Stimulated activated CD4-positive, alpha-beta T cell treated with anti-CD3 and anti-CD28 coated beads, Interleukin-2, amount 100 ng/mL, for 4 hours (primary cell): ENCODE measurements at regions not wholly inside any gene's neighbourhood (a gene's known extent, or its start where the extent isn't known, plus 50 kb on each side); places are given as distances from the start of the nearest gene placed in this dataset.

Experiments
- DNase-seq: peaks from one replicate; pipeline ENCODE4 v3.0.0-alpha.2; 2020; ENCODE audit warnings: low read depth

DNA sequence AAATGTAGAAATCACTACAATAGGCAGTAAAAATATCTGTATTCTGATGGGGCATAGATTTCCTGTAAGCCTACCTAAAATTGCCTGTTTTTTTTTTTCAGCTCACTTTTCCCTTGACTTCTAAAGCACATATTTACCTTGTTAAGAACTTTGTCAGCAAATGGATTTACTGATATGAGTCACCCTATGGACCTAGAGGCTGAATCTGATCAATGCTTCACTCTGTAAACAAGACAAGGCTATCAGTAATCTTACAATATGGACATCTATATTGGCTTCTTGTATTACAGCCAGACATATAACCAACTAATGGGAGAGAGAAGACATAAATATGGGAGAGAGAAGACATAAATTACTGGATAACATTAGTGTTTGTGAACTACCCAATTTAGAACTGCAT is 792.7 kb upstream of the CHD1 start:
- DNase-seq = no peak

- no peak for DNase-seq
Measured at GRCh38 chr5:99715921-99716320, 787.1 kb upstream of the CHD1 start.

- no peak for DNase-seq
Measured at GRCh38 chr5:99706160-99706559, 777.4 kb upstream of the CHD1 start.

DNA sequence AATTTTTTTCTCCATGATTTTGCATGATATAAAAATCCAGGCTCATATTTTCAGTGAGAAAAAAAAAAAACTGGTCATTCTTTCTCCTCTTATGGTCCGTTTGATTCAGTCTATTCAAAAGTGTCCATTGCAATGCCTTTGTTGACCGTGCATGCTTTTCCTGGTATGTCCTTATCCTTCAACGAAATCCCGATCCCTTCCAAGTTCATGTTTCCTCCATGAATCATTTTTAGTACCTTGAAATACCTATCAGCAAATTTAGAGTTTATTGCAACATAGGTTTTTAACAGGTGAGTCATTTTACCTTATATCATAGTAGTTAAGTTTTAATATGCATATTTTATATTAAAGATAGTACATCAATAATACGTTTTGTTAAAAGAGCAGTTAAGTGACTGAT is 773.8 kb upstream of the CHD1 start:
- no peak for DNase-seq

DNA sequence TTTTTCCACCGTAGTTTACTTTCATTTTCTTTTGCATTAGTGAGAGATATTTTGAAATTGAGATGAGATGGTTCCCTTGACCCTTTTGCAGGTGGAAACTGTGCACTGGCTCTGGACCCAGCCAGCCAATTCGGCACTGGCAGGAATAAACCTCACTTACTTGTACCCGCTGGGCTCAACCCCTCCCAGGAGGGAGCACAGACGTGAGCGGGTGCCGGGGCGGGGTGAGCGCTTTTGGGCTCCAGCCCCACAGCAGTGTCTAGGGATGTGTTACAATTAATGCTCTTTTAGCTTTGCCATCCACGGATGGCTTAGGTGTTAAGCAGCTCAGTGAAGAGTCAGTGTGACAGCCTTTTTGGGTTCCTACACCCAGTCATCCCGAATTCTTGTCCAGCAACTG is 766.1 kb upstream of the CHD1 start:
- no peak for DNase-seq

DNA sequence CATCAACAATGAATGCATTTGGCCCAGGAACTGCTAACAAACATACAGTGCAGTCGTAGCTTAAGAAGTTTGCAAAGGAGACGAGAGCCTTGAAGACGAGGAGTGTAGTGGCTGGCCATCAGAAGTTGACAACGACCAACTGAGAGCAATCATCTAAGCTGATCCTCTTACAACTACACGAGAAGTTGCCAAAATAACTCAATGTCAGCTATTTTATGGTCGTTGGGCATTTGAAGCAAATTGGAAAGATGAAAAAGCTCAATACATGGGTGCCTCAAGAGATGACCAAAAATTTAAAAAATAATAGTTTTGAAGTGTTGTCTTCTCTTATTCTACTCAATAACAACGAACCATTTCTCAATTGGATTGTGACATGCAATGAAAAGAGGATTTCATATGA is 757.7 kb upstream of the CHD1 start:
- no peak for DNase-seq

DNA sequence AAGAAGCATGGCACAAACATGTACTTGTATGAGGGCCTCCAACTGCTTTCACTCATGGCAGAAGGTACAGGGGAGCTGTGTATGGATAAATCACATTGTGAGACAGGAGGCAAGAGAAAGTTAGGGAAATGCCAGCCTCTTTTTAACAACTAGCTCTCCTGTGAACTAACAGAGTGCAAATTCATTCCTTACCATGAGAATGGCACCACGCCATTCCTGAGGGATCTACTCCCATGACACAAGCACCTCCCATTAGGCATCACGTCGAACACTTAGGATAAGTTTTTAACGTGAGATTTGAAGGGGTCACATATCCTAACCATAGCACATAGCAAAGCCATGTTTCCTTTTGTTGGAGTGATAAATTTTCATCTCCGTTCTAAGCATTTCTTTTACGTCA is 747.2 kb upstream of the CHD1 start:
- no peak for DNase-seq

DNA sequence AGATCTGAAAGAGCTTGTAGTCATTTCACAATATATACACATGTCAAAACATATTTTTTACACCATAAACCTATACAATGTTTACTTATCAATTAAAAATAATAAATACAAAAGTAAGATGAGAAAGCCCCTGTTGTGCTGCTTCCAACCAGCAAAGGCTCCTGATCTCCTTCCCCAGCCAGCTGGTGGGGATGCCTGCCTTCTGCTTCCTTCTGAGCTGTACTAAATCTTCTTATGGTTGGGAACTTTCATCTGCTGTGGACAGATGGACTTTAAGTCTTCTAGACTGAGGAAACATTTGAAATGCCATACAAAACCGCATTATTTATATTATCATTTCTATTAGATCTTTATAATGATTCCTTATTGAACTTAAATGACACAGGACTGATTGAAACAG is 745.3 kb upstream of the CHD1 start:
- no peak for DNase-seq

DNA sequence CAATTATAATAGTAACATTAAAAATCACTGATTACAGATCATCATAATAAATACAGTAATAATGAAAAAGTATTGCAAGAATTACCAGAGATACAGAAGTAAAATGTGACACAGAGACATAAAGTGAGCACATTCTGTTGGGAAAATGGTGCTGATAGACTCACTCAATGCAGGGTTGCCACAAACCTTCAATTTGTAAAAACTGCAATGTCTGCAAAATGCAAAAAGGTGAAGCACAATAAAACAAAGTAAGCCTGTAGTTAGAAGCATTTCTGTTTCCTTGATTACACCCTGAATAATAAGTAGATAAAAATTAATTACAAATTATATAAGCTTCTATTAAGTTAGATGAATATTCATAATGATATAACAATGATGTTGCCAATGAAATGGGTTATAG is 736.2 kb upstream of the CHD1 start:
- DNase-seq = no peak

DNA sequence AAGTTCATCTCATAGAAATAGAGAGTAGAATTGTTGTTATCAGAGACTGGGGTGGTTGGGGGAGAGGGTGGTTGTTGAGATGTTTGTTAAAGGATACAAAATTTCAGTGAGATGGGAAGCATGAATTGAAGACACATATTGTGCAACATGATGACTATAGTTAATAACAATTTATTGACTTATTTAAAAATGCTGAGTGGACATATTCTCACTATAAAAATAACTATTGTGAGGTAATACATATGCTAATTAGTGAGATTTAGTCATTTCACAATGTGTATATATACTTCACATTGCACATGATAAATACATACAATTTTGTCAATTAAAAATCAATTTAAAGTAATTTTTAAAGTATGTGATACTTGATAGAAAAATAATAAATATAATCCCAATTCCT is 722.5 kb upstream of the CHD1 start:
- no peak for DNase-seq

GRCh38 chr5:99646011-99646647 is 717.3 kb upstream of the CHD1 start:
- no peak for DNase-seq

- no peak for DNase-seq
Measured at GRCh38 chr5:99644822-99645221, 716.0 kb upstream of the CHD1 start.

GRCh38 chr5:99640646-99641045 is 711.8 kb upstream of the CHD1 start:
- DNase-seq = no peak

- DNase-seq = no peak
Measured at GRCh38 chr5:99639905-99640304, 711.1 kb upstream of the CHD1 start.

- DNase-seq = no peak
Measured at GRCh38 chr5:99636663-99637062, 707.9 kb upstream of the CHD1 start.

DNA sequence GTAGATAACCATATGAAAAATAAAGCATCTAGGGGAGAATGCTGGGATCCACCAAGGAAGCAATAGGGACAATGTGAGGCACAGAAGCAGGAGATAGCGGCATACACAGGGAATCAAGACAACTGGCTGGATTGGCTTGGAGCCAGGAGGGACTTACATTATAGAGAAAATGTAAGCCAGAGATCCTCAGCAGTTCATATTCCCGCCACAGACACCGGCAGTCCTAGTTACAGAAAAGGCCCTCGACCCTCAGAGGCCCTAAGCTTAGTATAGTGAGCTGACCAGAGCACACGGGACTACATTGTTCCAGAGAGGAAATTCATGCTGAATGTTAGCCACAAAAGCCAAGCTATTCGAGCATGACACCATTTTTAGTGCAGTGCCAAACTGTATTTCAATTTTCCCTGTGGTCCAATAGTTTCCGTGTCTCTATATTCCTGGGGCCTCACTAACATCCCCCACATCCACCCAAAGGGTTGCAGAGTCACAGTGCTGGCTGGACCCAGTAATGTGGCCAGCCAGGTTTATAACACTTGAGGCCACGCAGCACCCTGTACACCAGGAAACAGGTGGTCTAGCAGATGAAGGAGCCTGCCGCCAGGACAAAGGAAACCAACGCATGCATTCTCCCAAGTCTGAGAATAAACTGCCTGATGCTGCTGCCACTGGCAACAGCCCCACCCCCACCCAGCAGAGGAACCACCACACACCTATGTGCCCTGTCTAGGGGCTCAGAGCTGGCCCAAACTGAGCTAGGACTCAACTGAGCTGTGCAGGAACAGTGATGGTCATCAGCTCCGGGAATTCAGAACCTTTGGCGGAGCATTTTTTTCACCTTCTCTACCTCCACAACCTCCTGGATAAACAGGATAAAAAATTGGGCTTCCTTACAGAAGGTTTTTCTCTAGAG is 693.2 kb upstream of the CHD1 start:
- no peak for DNase-seq

DNA sequence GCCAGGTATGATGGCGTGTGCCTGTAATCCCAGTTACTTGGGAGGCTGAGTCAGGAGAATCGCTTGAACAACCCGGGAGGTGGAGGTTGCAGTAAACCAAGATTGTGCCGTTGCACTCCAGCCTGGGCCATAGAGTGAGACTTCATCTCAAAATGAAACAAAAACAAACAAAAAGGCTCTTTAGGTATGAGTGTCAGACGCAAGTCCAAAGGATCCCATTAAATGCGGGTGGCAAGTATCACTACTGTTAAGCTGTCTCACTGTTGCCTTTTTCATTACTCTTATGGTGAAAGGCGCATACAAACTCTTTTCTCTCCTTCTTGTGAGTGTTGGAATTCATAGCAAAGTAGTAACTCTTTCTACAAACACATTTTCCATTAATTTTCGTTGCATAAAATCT is 688.5 kb upstream of the CHD1 start:
- DNase-seq = no peak

DNA sequence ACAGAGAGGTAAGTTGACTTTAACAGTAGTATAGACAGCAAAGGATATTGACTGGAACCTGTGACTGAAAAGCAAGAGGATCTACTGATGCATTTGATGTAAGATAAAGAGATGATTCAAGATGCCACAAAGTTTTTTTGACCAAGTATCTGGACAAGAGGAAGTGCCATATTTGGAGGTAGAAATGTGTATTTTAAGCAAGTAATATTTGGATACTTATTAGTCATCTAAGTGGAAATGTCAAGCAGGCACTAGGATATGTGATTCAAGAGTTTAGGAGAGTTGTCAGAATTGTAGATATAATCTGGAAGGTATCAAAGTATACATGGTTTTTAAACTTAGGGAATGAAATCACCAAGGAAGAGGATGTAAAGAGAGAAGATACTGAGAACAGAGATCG is 686.1 kb upstream of the CHD1 start:
- no peak for DNase-seq

DNA sequence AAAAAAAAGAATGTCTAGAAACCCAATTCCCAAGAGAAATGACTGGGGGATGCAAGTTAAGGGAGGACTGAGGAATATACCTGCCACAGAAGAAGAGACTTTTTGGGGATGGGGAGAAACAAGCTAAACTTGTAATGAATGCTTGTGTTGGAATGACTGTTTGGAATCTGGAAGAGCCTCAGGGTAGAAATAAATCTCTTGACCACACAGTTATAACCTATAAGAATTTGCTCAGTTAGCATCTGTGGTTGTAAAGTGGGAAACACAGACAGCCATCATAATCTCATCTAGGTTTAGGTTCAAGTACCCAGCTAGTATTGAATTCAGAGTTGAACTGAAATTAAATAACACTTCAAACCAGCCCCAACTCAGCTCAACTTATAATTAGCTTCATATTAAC is 678.3 kb upstream of the CHD1 start:
- no peak for DNase-seq

DNA sequence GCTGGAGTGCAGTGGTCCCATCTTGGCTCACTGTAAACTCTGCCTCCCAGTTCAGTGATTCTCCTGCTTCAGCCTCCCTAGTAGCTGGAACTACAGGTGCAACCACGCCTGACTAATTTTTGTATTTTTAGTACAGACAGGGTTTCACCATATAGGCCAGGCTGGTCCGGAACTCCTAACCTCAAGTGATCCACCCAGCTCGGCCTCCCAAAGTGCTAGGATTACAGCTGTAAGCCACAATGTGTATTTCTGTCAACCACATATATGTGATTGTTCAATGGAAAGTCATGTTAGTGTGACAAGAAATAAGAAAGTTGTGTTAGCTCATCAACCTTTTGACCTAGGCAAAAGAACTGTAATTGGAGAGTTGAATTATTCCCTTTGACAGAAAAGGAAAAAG is 677.1 kb upstream of the CHD1 start:
- no peak for DNase-seq

DNA sequence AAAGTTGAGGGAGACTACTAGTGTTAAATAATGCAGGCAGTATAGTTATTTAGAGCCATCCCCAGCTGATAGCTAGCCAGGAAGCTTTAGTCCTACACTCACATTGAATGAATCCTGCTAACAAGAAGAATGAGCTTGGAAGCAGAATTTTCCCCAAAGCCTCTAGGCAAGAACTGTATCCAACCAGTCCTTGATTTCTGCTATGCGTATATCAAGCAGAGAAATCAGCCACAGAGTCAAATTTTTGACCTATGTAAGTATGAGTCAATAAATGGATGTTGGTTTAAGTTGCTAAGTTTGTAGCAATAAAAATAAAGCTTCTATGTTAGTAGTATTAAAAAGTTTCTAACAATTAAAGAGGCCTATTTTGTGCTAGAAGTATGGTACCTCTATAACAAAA is 672.1 kb upstream of the CHD1 start:
- no peak for DNase-seq

- DNase-seq = no peak
Measured at GRCh38 chr5:99590806-99591205, 662.0 kb upstream of the CHD1 start.

DNA sequence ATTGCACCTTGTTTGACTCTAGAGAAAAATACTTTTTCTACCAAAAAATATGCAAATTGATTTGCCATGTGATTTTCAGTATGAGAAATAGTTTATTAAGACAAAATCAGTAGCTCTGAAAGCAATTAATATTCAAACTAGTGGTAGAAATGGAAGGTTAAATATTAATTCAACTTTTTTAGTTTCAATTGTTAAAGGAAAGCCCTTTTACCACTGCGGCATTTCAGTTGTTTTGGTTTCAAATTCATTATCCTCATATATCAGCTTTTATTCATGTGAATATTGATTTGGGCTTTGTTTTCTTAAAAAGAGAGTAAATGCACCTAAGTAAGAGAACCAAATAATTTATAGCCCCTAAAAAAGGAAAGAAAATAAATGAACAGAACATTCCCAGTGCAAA is 660.6 kb upstream of the CHD1 start:
- DNase-seq = no peak

DNA sequence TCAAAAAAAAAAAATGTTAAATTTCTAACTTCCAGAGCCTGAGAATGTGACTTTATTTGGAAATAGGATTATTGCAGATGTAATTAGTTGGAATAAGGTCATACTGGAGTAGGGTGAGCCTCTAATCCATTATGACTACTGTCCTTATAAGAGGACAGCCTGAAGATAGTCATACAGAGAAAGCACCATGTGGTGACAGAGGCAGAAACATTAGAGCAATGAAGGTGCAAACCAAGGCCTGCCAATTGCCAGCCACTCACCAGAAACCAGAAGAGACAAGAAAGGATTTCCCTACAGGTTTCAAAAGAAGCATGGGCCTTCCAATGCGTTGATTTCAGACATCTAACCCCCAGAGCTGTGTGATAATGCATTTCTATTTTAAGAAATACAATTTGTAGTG is 659.2 kb upstream of the CHD1 start:
- DNase-seq = no peak
